Thyroid gland (tissue), 4 donors: ENCODE measurements at regions not wholly inside any gene's neighbourhood (a gene's known extent, or its start where the extent isn't known, plus 50 kb on each side); places are given as distances from the start of the nearest gene placed in this dataset.
"Not testable (repeated sequence)": the region's sequence is repeated elsewhere in the genome, so short reads cannot be mapped to it uniquely, and the experiment has no call there.

ENCODE experiments used
- DNase-seq, 2 donors: peaks; one replicate each; pipeline ENCODE4 v3.0.0-alpha.2; 2019
- H3K27ac ChIP-seq, 3 donors: fragments of 200-600 bp; sonication (generic); 1 replicate in 2 of 3; 2 replicates in 1 of 3; pipeline ENCODE4 v1.5.1; 2016 to 2019; ENCODE audit warnings: mild to moderate bottlenecking in 1 of 3, moderate library complexity in 1 of 3
- H3K27me3 ChIP-seq: fragments of 200-600 bp; sonication (generic); one replicate; pipeline ENCODE4 v1.5.1; 2019
- H3K36me3 ChIP-seq, 2 donors: fragments of 200-600 bp; sonication (generic); one replicate each; pipeline ENCODE4 v1.5.1; 2016 to 2019
- H3K4me1 ChIP-seq, 2 donors: fragments of 200-600 bp; sonication (generic); one replicate each; pipeline ENCODE4 v1.5.1; 2017 to 2019
- H3K4me3 ChIP-seq, 3 donors: fragments of 200-600 bp; sonication (generic); replicated peaks in 1 of 3; 1 replicate in 2 of 3; 2 replicates in 1 of 3; pipeline ENCODE4 v1.5.1; 2016; ENCODE audit warnings: mild to moderate bottlenecking in 1 of 3
- H3K9me3 ChIP-seq: fragments of 200-600 bp; sonication (generic); one replicate; pipeline ENCODE4 v1.5.1; 2017
- POLR2A ChIP-seq, 2 donors: fragments of 450-650 bp; IDR thresholded peaks; one replicate each; pipeline ENCODE4 v1.6.1; 2017; ENCODE audit warnings: antibody characterized with exemption in 2 of 2, mild to moderate bottlenecking in 2 of 2, moderate library complexity in 1 of 2
- WGBS, 2 donors: methylation state at CpG; one replicate each; pipeline ENCODE4 v1.1.5; 2017; 5-methylcytosine and 5-hydroxymethylcytosine counted together
- intact Hi-C: fragments of 100-400 bp; cut with DNase I; formaldehyde crosslinking; loops from one replicate; pipeline ENCODE4 v1.15.1; 2023
- TF ChIP-seq, protein P1 (sequence below), 6 experiments: fragments of 200-600 bp in 3 of 6; fragments of 450-650 bp in 3 of 6; sonication (generic) in 3 of 6; IDR thresholded peaks; one replicate each; pipeline ENCODE4 v1.5.1; 2016 to 2019; ENCODE audit warnings: antibody characterized with exemption in 6 of 6, mild to moderate bottlenecking in 2 of 6, inconsistent platforms in 1 of 6, moderate library complexity in 1 of 6

DNA sequence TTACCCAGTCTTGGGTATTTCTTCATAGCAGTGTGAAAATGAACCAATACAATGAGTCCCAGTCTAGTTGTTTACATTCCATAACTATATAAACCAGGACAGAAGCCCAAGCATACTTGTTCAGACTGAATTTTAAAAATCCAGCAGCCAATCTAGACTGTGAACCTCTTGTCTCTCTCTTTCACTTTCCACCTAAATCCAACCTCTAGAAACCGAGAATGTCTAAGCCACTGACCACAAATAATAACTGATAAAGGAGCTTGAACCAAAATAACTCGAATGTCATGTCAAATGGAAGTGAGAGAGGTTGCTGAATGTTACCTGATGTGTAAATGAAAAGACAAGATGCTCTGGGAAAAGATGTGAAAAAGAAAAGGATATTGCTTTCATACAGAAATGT, 544.7 kb downstream of the NLGN4X start:
- no peaks in the 10 kb centered on the region for H3K4me1 ChIP-seq
- H3K9me3 ChIP-seq, result no peaks in the 10 kb centered on the region
- no peaks in the 10 kb centered on the region for H3K27me3 ChIP-seq
- no peak overlapping the region for H3K27ac ChIP-seq
- H3K36me3 ChIP-seq, result no peaks in the 10 kb centered on the region
- 61 to 70% methylated on average over 2 of the region's 2 CpGs for WGBS, 2 donors
- intact Hi-C loops, result no loop called here
- no peak for DNase-seq
- TF ChIP-seq POLR2A (IDR thresholded peaks at IDR 0.05), result no peak
- TF ChIP-seq, protein P1, sequence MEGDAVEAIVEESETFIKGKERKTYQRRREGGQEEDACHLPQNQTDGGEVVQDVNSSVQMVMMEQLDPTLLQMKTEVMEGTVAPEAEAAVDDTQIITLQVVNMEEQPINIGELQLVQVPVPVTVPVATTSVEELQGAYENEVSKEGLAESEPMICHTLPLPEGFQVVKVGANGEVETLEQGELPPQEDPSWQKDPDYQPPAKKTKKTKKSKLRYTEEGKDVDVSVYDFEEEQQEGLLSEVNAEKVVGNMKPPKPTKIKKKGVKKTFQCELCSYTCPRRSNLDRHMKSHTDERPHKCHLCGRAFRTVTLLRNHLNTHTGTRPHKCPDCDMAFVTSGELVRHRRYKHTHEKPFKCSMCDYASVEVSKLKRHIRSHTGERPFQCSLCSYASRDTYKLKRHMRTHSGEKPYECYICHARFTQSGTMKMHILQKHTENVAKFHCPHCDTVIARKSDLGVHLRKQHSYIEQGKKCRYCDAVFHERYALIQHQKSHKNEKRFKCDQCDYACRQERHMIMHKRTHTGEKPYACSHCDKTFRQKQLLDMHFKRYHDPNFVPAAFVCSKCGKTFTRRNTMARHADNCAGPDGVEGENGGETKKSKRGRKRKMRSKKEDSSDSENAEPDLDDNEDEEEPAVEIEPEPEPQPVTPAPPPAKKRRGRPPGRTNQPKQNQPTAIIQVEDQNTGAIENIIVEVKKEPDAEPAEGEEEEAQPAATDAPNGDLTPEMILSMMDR (IDR thresholded peaks at IDR 0.05), result no peak
- H3K4me3 ChIP-seq, result no peak overlapping the region

DNA sequence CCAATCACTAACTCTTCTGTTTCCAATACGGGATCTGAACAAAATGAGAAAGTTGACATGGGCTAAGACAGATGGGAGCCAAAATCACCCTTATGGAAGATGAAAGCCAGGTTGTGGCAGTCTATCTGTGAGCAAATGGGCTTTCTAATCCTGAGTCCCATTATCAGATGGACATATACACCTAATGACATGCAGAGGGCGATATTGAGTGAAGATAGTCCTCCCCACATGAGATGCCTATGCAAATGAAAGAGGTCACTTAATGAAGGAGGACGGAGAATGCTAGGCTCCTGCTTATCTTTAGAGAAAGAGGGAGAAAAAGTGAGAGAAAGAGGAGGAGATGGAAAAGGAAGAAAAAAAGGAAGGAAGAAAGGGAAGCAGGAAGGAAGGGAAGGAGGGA, 547.5 kb downstream of the NLGN4X start:
- no peaks in the 10 kb centered on the region for H3K27me3 ChIP-seq
- TF ChIP-seq, protein P1 (IDR thresholded peaks at IDR 0.05), result no peak
- TF ChIP-seq POLR2A (IDR thresholded peaks at IDR 0.05), result no peak
- no peaks in the 10 kb centered on the region for H3K4me1 ChIP-seq
- no peak for DNase-seq
- no peak overlapping the region for H3K4me3 ChIP-seq
- no peaks in the 10 kb centered on the region for H3K9me3 ChIP-seq
- intact Hi-C loops, result no loop called here
- H3K36me3 ChIP-seq, result no peaks in the 10 kb centered on the region
- WGBS, 2 donors, result 35 to 40% methylated on average over 3 of the region's 3 CpGs
- no peak overlapping the region for H3K27ac ChIP-seq

DNA sequence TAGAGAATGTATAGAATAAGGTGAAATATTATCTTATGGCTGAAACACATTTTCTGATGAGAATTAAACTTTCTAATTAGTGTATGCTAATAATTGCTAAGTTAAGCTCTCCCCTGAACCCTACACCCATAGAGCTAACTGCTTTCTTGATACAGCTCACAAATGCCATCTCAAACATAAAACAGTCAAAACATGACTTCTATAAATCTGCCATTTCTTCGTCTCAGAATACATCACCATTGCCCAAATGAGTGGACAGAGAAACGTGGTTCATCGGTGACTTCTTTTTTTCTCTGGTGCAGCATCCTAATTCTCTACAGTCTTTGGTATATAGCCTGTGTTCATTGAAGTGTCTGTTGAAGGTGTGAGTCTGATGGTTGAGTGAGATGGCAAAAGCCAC, 554.6 kb downstream of the NLGN4X start:
- Histone ChIP-seq H3K36me3 (no peaks in the 10 kb centered on the region), H3K27me3 (no peaks in the 10 kb centered on the region), H3K9me3 (no peaks in the 10 kb centered on the region), H3K27ac (no peak overlapping the region), H3K4me1 (no peaks in the 10 kb centered on the region), H3K4me3 (no peak overlapping the region)
- 83 to 94% methylated on average over 3 of the region's 3 CpGs for WGBS, 2 donors
- no peak for DNase-seq
- TF ChIP-seq, protein P1 (IDR thresholded peaks at IDR 0.05), result no peak
- TF ChIP-seq POLR2A (IDR thresholded peaks at IDR 0.05), result no peak
- intact Hi-C loops, result no loop called here

DNA sequence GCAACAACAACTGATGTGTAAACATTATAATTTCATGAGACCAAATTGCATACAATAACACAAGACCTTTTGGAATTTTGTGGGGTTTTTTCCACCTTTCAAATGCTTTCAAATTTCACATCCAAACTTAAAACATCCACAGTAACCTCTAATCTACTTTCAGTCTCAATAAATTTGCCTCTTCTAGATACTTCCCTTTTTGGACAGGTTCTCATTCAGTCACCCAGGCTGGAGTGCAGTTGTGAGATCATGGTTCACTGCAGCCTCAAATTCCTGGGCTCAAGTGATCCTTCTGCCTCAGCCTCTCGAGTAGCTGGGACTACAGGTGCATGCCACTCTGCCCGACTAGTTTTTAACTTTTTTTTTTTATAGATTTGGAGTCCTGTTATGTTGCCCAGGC, 556.6 kb downstream of the NLGN4X start:
- H3K36me3 ChIP-seq, result no peaks in the 10 kb centered on the region
- TF ChIP-seq, protein P1 (IDR thresholded peaks at IDR 0.05), result no peak
- no peak for TF ChIP-seq POLR2A (IDR thresholded peaks at IDR 0.05)
- H3K9me3 ChIP-seq, result no peaks in the 10 kb centered on the region
- no peaks in the 10 kb centered on the region for H3K4me1 ChIP-seq
- no peak overlapping the region for H3K4me3 ChIP-seq
- H3K27me3 ChIP-seq, result no peaks in the 10 kb centered on the region
- H3K27ac ChIP-seq, result no peak overlapping the region
- WGBS, 2 donors, result 39 to 50% methylated on average over 2 of the region's 2 CpGs
- DNase-seq, result no peak
- intact Hi-C loops, result no loop called here

DNA sequence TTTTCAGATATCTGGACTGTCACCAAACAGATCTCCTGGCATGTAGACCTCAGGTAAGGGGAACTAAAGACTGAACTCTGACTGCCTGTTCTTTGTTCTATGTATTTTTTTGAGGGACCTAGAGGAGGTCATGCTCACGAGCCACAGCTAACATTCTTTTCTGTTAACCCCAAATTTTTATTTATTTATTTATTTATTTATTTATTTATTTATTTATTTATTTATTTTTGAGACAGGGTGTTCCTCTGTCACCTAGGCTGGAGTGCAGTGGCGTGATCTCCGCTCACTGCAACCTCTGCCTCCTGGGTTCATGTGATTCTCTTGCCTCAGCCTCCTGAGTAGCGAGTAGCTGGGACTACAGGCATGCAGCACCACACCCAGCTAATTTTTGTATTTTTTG, 562.0 kb downstream of the NLGN4X start:
- H3K36me3 ChIP-seq, H3K27ac ChIP-seq, DNase-seq, H3K9me3 ChIP-seq, H3K4me1 ChIP-seq, H3K27me3 ChIP-seq, intact Hi-C loops, H3K4me3 ChIP-seq: not testable (repeated sequence)
- 90 to 94% methylated on average over 3 to 4 of the region's 4 CpGs for WGBS, 2 donors

DNA sequence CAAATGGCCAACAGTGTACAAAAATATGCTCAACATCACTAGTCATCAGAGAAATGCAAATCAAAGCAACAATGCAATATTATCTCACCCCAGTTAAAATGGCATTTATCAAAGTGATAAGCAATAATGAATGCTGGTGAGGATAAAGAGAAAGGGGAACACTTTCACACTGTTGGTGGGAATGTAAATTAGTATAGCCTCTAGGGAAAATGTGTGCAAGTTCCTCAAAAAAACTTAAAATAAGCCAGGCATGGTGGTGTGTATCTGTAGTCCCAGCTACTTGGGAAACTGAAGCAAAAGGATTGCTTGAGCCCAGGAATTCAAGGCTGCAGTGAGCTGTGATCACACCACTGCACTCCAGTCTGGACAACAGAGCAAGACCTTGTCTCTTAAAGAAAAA, 572.1 kb downstream of the NLGN4X start:
- Histone ChIP-seq H3K36me3 (no peaks in the 10 kb centered on the region), H3K9me3 (no peaks in the 10 kb centered on the region), H3K4me3 (no peak overlapping the region), H3K27me3 (no peaks in the 10 kb centered on the region), H3K27ac (no peak overlapping the region), H3K4me1 (no peaks in the 10 kb centered on the region)
- DNase-seq, result no peak
- intact Hi-C loops, result no loop called here
- TF ChIP-seq, protein P1 (IDR thresholded peaks at IDR 0.05), result no peak
- no peak for TF ChIP-seq POLR2A (IDR thresholded peaks at IDR 0.05)
